Renal pelvis (tissue), 1 donor: ENCODE measurements at regions not wholly inside any gene's neighbourhood (a gene's known extent, or its start where the extent isn't known, plus 50 kb on each side); places are given as distances from the start of the nearest gene placed in this dataset.
A peak's percentile ranks its signal among the peaks of the same experiment; 100 is the strongest.

Source experiments
- DNase-seq: peaks from one replicate; pipeline ENCODE4 v3.0.0-alpha.2; 2013

- DNase-seq = no peak
These were observed 763.4 kb upstream of the ARGLU1 start for GRCh38 chr13:107331359-107331758.

DNA sequence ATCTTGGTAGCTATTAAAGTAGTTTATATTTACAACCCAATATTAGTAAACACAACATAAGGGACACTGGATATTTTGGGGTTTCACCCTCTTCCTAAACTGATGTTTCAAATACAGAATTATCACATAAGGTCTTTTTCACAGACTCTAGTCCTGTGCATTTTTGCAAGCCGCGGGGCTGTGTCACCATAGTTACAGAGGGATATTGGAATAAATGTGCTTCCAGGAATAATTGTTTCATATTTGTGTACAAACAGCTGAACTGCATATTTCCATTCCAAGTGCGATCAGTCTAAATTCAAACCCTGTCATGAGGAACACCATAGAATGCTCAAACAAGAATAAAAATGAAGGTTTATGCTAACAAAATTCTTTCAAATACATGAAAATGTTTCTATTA is 762.5 kb upstream of the ARGLU1 start:
- no peak for DNase-seq

GRCh38 chr13:107329991-107330390 is 762.1 kb upstream of the ARGLU1 start:
- no peak for DNase-seq

DNA sequence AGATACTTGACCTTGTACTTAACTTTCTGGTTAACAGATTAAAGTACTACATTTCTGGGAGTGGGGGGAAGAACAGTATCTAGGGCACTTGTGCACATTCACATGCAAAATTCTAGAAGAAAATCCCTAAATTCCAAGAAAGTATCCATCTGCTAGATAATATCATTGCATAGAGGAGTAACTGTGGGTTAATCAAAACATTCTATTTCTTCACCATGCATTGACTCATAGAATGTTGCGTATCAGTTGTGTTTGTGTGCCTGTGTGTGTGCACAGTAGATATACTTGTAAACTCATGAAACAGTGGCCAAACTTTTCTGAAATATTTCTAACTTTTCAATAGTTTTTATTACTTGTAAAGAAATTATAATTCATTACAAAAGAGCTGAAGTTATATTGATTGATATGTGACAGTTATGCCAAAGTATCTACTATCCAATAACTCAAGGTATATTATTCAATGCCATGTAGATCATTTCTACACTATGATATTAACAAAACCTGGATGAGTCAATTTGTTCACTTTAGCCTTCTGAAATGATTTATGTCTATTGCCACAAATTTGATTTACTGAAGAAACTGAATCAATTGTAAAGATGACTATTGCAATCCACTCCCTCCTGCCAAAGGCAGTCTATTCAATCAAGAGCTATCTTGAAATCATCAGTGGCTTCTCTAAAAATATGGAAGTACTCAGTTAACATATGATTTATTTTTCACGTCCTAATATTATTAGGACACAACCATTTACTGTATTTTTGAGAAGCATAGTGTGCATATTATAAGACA is 756.7 kb upstream of the ARGLU1 start:
- no peak for DNase-seq

GRCh38 chr13:107322228-107322627 is 754.3 kb upstream of the ARGLU1 start:
- no peak for DNase-seq

DNA sequence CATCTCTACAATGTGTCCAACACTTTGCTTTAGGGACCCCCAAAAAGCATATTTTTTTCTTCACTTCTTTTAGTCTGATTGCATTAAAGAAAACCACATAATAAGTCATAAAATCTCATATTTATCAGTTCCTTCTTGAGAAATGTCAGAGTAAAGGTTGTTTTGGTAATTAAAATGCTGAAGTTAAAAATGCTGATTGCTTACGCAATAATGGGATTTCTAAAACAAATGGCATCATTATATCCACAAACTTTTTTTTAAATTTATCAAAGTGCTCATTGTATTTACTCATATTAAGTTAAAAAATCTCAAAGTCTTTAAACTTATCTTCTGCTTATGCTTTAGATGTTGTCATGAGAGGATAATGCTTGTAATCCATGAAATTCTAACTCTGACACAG is 737.2 kb upstream of the ARGLU1 start:
- no peak for DNase-seq

DNA sequence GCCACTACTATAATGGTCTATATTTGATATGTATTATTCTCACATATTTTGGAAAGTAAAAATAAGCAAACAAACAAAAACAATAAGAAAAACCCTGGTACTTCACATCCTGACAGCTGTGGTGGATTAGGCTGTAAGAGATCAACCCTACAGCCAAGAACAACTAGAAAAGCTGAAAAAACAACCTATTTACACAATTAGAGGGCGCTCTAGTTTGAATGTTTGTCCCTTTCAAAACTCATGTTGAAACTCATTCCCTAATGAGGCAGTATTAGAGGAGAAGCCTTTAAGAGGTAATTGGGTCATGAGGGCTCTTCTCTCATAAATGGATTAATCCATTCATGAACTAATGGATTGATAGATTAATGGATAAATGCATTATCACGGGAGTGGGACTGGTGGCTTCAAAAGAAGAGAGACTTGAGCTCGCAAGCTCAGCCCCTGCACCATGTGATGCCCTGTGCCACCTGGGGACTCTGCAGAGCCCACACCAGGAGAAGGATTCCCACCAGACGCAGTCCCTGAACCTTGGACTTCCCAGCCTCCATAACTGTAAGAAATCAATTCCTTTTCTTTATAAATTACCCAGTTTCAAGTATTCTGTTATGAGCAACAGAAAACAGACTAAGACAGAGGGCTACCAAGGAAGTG is 733.9 kb upstream of the ARGLU1 start:
- DNase-seq = no peak

GRCh38 chr13:107299717-107300116 is 731.8 kb upstream of the ARGLU1 start:
- no peak for DNase-seq

GRCh38 chr13:107296804-107297203 is 728.9 kb upstream of the ARGLU1 start:
- DNase-seq = no peak

DNA sequence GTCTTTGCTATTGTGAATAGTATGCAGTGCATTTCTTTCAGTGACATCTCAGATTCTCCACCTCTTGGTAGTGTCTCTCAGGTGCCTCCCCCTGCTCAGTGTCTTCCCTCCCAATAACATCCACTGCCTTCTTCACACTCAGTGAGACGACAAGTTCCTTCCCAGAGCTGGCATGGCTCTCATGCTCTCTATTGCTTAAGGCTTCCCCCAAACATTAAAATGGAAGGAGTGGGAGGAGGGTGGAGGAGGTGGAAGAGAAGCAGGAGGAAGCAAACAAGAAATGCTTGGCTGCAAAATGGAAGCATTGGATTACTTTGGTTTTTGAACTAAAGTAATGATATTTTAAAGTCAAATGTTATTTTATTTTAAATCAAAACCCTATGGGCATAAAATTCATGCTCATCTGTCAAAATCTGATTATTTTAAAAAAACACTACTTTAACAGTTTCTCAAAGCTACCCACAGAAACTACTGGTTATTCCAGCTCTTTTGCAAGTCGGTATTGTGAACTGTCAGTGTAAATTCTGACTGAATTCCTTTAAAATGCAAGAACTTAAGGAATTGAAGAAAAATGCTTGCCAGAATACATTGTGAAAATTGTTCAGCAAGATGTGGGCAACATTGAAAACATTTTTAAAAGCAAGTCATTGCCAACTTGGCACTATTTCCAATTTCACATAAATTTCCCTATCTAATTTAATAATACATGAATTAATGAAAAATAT is 727.6 kb upstream of the ARGLU1 start:
- DNase-seq = no peak

DNA sequence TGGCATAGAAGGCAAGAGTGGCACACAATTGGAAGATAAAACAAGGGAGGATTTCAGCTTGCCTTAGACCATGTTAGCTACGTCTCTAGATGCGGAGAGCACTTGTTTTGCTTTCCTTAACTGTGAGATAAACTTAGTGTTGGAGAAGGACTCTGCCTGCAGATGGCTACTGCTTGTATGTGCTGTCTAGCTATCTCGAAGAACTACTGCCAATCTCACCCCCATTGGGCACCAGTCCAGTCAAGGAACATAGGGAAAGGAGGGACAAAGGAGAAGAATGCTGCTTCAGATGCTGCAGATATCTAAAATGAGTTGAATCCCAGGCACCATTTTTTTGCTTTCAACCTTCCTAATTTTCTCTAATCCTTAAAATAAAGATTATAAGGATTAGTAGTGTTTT is 726.0 kb upstream of the ARGLU1 start:
- no peak for DNase-seq

DNA sequence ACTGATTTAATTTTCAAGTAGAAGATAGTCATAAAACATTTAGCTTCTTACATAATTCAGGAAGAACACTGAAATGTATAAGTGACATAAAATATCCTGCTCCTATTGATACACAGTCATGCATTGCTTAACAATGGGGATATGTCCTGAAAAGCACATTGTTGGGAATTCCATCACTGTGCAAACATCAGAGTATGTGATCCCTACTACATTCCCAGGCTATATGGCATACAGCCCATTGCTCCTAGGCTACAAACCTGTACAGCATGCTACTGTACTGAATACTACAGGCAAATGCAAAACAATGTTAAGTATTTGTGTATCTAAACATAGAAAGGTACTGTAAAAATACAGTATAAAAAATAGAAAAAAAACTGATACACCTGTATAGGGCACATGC is 723.9 kb upstream of the ARGLU1 start:
- DNase-seq = no peak

DNA sequence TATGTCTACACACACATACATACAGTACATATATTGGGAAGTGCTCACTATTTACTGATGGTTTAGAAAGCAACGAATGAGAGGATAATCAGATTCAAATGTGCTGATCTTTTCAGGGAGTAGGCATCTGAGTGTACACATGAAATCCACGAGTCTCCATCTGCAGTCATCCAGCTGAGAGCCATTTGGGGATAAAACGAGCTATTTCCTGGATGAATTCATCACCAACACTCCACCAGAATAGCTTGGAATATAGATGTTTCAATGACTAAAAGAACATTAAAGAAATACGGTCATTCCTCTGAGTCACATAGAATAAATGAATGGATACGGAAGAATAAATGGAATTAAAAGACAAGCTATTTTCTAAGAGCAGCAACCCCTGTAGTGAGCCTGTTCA is 721.6 kb upstream of the ARGLU1 start:
- DNase-seq = no peak

DNA sequence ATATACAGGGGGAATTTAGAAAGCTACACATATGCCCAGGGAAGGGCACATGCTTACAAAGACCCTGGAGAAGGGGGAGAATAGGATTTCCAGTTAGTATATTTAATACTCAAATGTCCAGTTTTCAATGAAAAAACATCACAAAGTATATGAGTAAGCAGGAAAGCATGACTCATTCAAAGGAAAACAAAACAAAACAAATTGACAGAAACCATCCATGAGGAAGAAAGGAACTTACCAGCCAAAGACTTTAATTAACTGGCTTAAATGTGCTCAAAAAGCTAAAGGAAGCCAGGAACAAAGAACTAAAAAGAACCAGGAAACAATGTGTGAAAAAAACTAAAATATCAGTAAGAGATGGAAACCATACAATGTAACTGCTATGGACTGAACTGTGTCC is 716.2 kb upstream of the ARGLU1 start:
- no peak for DNase-seq

DNA sequence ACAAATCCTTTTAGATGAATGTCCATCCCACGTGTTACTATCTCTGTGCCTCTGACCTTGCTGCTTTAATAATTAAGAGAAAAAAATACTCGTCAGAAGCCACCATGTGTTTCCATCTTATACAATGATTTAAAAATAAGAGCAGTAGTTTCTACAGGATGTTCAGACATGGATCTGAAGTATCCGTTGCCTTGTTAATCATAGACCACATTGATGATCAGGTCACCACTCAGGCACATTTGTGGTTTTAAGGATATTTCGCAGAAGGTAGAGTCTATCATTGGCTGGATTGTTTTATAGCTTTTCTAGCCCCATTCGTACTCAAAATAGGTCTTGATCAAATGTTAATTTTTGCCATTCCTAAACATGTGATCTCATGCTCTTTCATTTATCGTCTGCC is 710.0 kb upstream of the ARGLU1 start:
- DNase-seq = no peak

GRCh38 chr13:107276936-107277335 is 709.0 kb upstream of the ARGLU1 start:
- no peak for DNase-seq

DNA sequence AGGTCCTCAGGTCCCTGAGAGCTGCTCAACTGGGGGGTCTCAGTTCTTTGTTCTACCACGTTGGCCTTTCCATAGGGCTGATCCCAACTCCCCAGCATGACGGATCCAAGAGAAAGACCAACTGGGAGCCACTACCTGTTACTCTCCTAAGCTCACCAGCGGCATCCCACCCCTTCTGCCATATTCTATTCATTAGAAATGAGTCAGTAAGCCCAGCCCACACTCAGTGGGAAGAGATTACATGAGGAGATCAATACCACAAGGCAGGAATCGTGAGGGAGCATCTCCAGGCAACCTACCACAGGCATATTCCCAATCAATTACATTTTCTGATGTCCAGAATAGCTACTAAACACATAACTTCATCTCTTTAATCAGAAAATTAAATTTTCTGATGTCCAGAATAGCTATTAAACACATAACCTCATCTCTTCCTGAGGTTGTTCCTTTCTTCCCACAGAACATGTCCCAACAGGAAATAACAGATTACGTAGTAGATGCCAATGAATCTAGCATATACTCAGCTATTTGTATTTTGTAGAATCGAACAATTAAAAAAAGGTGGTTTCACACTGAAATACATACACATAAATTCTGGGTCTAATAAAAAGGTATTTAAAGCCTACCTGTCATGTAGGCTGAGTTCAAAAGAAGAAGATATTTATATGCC is 708.1 kb upstream of the ARGLU1 start:
- DNase-seq = no peak

- DNase-seq = no peak
These were observed 707.4 kb upstream of the ARGLU1 start for GRCh38 chr13:107275312-107275711.

GRCh38 chr13:107271227-107271626 is 703.3 kb upstream of the ARGLU1 start:
- peak; percentile 0 for DNase-seq

DNA sequence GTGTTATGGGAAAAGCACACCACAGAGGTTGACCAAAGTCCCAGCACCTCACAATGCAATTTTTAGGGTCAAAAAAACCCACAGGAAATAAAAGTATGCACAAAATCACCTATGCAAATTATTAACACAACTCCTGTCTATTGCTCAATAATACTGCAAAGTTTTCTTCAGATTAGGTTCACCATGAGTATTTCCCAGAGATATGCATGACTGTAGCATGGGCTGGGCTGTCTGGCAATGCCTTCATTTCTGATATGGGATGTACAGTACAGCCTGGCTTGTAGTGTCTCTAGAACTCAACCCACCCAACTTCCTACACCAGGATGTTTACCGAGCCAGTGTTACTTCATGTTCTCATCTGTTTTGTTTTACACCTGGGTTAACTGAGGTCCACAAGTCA is 698.7 kb upstream of the ARGLU1 start:
- DNase-seq = no peak

DNA sequence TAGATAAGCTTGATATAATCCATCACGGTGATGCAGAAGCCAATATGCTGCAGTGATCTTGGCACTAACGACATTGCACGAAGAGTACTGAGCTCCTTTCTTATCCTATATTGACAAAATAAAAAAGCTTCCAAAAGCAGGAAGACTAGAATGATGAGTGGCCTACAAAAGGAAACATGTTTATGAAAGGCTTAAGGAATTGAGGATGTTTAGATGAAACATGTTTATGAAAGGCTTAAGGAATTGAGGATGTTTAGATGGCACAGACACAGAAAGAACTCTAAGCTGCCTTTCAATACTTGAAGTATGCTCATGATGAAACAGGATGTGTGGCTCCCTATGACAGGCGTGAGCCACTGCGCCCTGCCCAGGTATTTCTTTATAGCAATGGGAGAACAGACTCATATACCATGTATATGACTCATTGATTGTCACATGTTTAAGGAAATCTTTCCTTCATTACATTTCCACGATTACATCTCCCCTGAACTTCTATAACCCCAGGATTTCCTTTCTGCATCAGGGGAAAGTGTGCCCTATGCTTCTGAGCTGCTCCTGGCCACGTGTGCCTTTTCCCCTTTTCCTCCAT is 690.8 kb upstream of the ARGLU1 start:
- DNase-seq = no peak

DNA sequence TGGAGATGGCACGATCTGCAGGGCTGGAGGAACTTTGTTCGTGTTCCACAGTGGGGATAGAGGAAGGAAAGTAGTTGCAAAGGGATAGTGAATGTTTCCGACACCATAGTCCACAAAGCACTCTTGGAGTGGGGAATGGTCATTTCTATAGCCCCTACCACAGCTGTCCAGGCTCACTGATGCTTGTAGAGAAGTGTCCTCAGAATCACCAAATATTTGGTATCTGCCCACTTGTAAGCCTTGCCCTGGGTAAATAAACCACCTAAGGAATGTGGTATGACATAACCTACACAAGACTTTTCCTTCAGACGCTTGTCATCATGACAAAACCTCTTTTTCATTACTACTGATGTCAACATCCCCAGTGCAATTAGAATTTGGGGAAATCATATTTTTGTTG is 686.5 kb upstream of the ARGLU1 start:
- DNase-seq = no peak
